ENCODE measurements at regions not wholly inside any gene's neighbourhood (a gene's known extent, or its start where the extent isn't known, plus 50 kb on each side); places are given as distances from the start of the nearest gene placed in this dataset.

GRCh38 chr3:168552251-168552650 is 456.5 kb upstream of the GOLIM4 start:
- TF ChIP-seq CTCF (conservative IDR thresholded peaks at IDR 0.05) (no peak), EZH2 (IDR thresholded peaks at IDR 0.05; ENCODE audit: low read depth) (no peak)

Data from PC-9 (cell line).